Heart right ventricle (tissue), 16 donors: ENCODE measurements at regions not wholly inside any gene's neighbourhood (a gene's known extent, or its start where the extent isn't known, plus 50 kb on each side); places are given as distances from the start of the nearest gene placed in this dataset.

Experiments
- ATAC-seq, 8 donors: fragments of 200-7000 bp; cut with Tn5 transposase; one replicate each; pipeline ENCODE4 v1.9.1; 2020; ENCODE audit warnings: mild to moderate bottlenecking in 8 of 8, moderate library complexity in 8 of 8, moderate number of reproducible peaks in 1 of 8
- DNase-seq, 2 donors: peaks; one replicate each; pipeline ENCODE4 v3.0.0-alpha.2; 2020
- H3K27ac ChIP-seq, 10 donors: fragments of 200-600 bp; sonication (generic) in 2 of 10; one replicate each; pipeline versions ENCODE4 v1.5.0 to v1.8.0; 2020 to 2022; ENCODE audit warnings: mild to moderate bottlenecking in 3 of 10
- H3K27me3 ChIP-seq, 7 donors: fragments of 200-600 bp; one replicate each; pipeline ENCODE4 v1.8.0; 2021 to 2022; ENCODE audit warnings: mild to moderate bottlenecking in 2 of 7
- H3K36me3 ChIP-seq, 9 donors: fragments of 200-600 bp; sonication (generic) in 1 of 9; one replicate each; pipeline versions ENCODE4 v1.5.0 to v1.8.0; 2020 to 2022; ENCODE audit warnings: mild to moderate bottlenecking in 2 of 9
- H3K4me1 ChIP-seq, 9 donors: fragments of 200-600 bp; sonication (generic) in 1 of 9; one replicate each; pipeline versions ENCODE4 v1.5.0 to v1.8.0; 2020 to 2022; ENCODE audit warnings: mild to moderate bottlenecking in 4 of 9
- H3K4me3 ChIP-seq, 10 donors: fragments of 200-600 bp; sonication (generic) in 2 of 10; one replicate each; pipeline versions ENCODE4 v1.5.0 to v1.8.0; 2020 to 2022; ENCODE audit warnings: mild to moderate bottlenecking in 7 of 10, moderate library complexity in 2 of 10
- H3K9me3 ChIP-seq, 11 donors: fragments of 200-600 bp in 10 of 11; sonication (generic) in 2 of 11; one replicate each; pipeline versions ENCODE4 v1.5.0 to v1.8.0; 2013 to 2022; ENCODE audit warnings: mild to moderate bottlenecking in 2 of 11, control low read depth in 1 of 11, moderate library complexity in 1 of 11
- CTCF ChIP-seq, 9 donors: fragments of 200-600 bp; sonication (generic) in 2 of 9; IDR thresholded peaks; one replicate each; pipeline versions ENCODE4 v1.5.0 to v1.8.0; 2021 to 2022; ENCODE audit warnings: antibody characterized with exemption in 9 of 9, mild to moderate bottlenecking in 5 of 9, moderate library complexity in 1 of 9
- WGBS, 2 donors: extraction: QIAGEN DNeasy Blood & Tissue Kit; methylation state at CpG; one replicate each; pipeline ENCODE4 v1.1.7; 2013; ENCODE audit warnings: inconsistent platforms in 1 of 2; 5-methylcytosine and 5-hydroxymethylcytosine counted together
- intact Hi-C, 10 donors: fragments of 100-400 bp; cut with DNase I; formaldehyde crosslinking; loops; one replicate each; pipeline versions ENCODE4 v1.11.1 to v1.14.2; 2022
- donor health status: Arrhythmogenic right ventricular cardiomyopathy.
- donor health status: ischemic (EF 13 %, LVEDD 7.1; RV severe dilation, severe dysfunction).
- donor health status: healthy with polysubstance abuse.
- donor health status: DM: no; HTN: yes; CAD: no.
- donor health status: DM: no; HTN: no; CAD: no.
- donor health status: ischemic (EF 25% LVEDD 6.9; RV normal size, moderate dysfunction).
- donor health status: ischemic (EF 25% LVEDD 5.7; RV mildly dilated, moderate dysfunction).
- donor health status: healthy.
- donor health status: DM: yes; HTN: yes; CAD: no.
- donor health status: Ischemic cardiomyopathy.
- donor health status: ischemic (EF 35%, LVEDD 5.7; RV mildly dilated, moderate dysfunction).
- donor health status: nonischemic (EF 11% LVEDD 7.7; RV severe dilation, severe dysfunction).
- donor health status: DM: yes; HTN: yes; CAD: no.
- donor health status: PGD.
- donor health status: ischemic (EF 29% LVEDD 5.4; RV normal size, mild dysfunction).
- donor health status: nonischemic (EF 23%, LVEDD 6.1; RV moderate dilation, normal function).

- WGBS, 2 donors = 70 to 76% methylated on average over 2 of the region's 2 CpGs
Observed at GRCh38 chr2:76556018-76556417, 845.3 kb upstream of the GCFC2 start.

GRCh38 chr2:76546207-76546606 is 835.5 kb upstream of the GCFC2 start:
- intact Hi-C loops = no loop called here
- WGBS, 2 donors = 24 to 51% methylated on average over 1 of the region's 1 CpG
- Histone ChIP-seq H3K9me3 (no peaks in the 10 kb centered on the region), H3K4me1 (no peaks in the 10 kb centered on the region), H3K4me3 (no peak overlapping the region), H3K27me3 (no peaks in the 10 kb centered on the region), H3K27ac (no peak overlapping the region), H3K36me3 (no peaks in the 10 kb centered on the region)
- DNase-seq (no peak), ATAC-seq (no peak)
- TF ChIP-seq CTCF (IDR thresholded peaks at IDR 0.05) = no peak

More at GRCh38 chr2:76556018-76556417, 845.3 kb upstream of the GCFC2 start:
- intact Hi-C loops = no loop called here
- no peak for TF ChIP-seq CTCF (IDR thresholded peaks at IDR 0.05)
- DNase-seq (no peak), ATAC-seq (no peak)
- Histone ChIP-seq H3K9me3 (peaks cover 0 to 3% (median 0%) of the 10 kb centered on the region in 11 donors), H3K4me3 (no peak overlapping the region), H3K4me1 (no peaks in the 10 kb centered on the region), H3K27ac (no peak overlapping the region), H3K27me3 (no peaks in the 10 kb centered on the region), H3K36me3 (no peaks in the 10 kb centered on the region)

- no peak for DNase-seq
- H3K4me3 ChIP-seq = no peak overlapping the region
- H3K4me1 ChIP-seq = no peaks in the 10 kb centered on the region
- H3K27ac ChIP-seq = no peak overlapping the region
- ATAC-seq = no peak
- H3K9me3 ChIP-seq = no peaks in the 10 kb centered on the region
- intact Hi-C loops = no loop called here
- no peaks in the 10 kb centered on the region for H3K36me3 ChIP-seq
- 47 to 51% methylated on average over 3 of the region's 3 CpGs for WGBS, 2 donors
- no peaks in the 10 kb centered on the region for H3K27me3 ChIP-seq
- no peak for TF ChIP-seq CTCF (IDR thresholded peaks at IDR 0.05)
Observed at GRCh38 chr2:76544901-76545300, 834.2 kb upstream of the GCFC2 start.

GRCh38 chr2:76517574-76517909 is 806.8 kb upstream of the GCFC2 start:
- 50 to 75% methylated on average over 3 of the region's 3 CpGs for WGBS, 2 donors
- H3K9me3 ChIP-seq = peaks cover 0 to 8% (median 0%) of the 10 kb centered on the region in 11 donors
- intact Hi-C loops = no loop called here
- ATAC-seq = no peak
- no peak for TF ChIP-seq CTCF (IDR thresholded peaks at IDR 0.05)
- H3K27ac ChIP-seq = no peak overlapping the region
- H3K4me1 ChIP-seq = no peaks in the 10 kb centered on the region
- H3K27me3 ChIP-seq = no peaks in the 10 kb centered on the region
- no peaks in the 10 kb centered on the region for H3K36me3 ChIP-seq
- H3K4me3 ChIP-seq = no peak overlapping the region
- DNase-seq = no peak
